ENCODE measurements at regions not wholly inside any gene's neighbourhood (a gene's known extent, or its start where the extent isn't known, plus 50 kb on each side); places are given as distances from the start of the nearest gene placed in this dataset.

DNA sequence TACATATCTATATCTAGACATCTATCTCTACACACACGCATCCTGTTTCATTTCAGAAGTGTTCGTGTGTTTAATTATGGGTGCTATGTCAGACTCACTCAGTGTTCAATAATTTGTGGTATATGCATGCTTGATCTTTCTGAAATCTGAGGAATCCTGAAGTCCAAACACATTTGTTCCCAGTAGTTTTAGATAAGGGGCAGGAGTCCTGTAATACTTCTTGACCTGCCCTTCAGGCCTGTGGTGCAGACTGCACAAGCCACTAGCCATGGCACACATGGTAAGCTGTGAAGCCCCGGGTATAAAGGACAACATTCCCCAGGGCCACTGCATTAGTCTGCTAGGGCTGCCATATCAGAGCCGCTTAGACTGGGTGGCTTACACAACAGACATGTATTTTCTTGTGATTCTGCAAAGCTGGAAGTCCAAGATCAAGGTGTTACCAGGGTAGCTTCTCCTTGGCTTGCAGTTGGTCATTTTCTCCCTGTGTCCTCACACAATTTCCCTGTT is 267.2 kb downstream of the RHOU start:
- ATAC-seq: no peak
- TF ChIP-seq SNAI1 (CRISPR knock-in tag; IDR thresholded peaks at IDR 0.05; ENCODE audit: borderline replicate concordance): no peak
- TF ChIP-seq, protein P1, sequence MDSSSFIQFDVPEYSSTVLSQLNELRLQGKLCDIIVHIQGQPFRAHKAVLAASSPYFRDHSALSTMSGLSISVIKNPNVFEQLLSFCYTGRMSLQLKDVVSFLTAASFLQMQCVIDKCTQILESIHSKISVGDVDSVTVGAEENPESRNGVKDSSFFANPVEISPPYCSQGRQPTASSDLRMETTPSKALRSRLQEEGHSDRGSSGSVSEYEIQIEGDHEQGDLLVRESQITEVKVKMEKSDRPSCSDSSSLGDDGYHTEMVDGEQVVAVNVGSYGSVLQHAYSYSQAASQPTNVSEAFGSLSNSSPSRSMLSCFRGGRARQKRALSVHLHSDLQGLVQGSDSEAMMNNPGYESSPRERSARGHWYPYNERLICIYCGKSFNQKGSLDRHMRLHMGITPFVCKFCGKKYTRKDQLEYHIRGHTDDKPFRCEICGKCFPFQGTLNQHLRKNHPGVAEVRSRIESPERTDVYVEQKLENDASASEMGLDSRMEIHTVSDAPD (CRISPR knock-in tag; IDR thresholded peaks at IDR 0.05): 0 out of 2 replicates have a peak, but pooled peaks have one; percentile 29
- no peak for TF ChIP-seq KLF13 (CRISPR knock-in tag; IDR thresholded peaks at IDR 0.05)
- TF ChIP-seq, protein P2, sequence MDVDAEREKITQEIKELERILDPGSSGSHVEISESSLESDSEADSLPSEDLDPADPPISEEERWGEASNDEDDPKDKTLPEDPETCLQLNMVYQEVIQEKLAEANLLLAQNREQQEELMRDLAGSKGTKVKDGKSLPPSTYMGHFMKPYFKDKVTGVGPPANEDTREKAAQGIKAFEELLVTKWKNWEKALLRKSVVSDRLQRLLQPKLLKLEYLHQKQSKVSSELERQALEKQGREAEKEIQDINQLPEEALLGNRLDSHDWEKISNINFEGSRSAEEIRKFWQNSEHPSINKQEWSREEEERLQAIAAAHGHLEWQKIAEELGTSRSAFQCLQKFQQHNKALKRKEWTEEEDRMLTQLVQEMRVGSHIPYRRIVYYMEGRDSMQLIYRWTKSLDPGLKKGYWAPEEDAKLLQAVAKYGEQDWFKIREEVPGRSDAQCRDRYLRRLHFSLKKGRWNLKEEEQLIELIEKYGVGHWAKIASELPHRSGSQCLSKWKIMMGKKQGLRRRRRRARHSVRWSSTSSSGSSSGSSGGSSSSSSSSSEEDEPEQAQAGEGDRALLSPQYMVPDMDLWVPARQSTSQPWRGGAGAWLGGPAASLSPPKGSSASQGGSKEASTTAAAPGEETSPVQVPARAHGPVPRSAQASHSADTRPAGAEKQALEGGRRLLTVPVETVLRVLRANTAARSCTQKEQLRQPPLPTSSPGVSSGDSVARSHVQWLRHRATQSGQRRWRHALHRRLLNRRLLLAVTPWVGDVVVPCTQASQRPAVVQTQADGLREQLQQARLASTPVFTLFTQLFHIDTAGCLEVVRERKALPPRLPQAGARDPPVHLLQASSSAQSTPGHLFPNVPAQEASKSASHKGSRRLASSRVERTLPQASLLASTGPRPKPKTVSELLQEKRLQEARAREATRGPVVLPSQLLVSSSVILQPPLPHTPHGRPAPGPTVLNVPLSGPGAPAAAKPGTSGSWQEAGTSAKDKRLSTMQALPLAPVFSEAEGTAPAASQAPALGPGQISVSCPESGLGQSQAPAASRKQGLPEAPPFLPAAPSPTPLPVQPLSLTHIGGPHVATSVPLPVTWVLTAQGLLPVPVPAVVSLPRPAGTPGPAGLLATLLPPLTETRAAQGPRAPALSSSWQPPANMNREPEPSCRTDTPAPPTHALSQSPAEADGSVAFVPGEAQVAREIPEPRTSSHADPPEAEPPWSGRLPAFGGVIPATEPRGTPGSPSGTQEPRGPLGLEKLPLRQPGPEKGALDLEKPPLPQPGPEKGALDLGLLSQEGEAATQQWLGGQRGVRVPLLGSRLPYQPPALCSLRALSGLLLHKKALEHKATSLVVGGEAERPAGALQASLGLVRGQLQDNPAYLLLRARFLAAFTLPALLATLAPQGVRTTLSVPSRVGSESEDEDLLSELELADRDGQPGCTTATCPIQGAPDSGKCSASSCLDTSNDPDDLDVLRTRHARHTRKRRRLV (CRISPR knock-in tag; IDR thresholded peaks at IDR 0.05): no peak
- no TSS peak for BruUV-seq (replicated peaks)
- no peaks in the 10 kb centered on the region for H3K36me3 ChIP-seq (replicated peaks in 1 of 2; ENCODE audit: control insufficient read depth in 1 of 2, insufficient read depth in 2 of 2, low read length in 2 of 2)
- H2AFZ ChIP-seq (ENCODE audit: low read length): no peak overlapping the region
- POLR2A ChIA-PET: no interaction called here
- H3K9ac ChIP-seq (ENCODE audit: insufficient read depth, low read depth, low read length): no peak overlapping the region; the same call in 1 of the 2 replicates
- peak overlapping the region; percentile 16 for H3K27ac ChIP-seq (ENCODE audit: extremely low read length, insufficient read depth, low read length)
- no peak overlapping the region for H3K4me3 ChIP-seq (replicated peaks in 1 of 3; ENCODE audit: insufficient read depth in 1 of 3, low read depth in 2 of 3, low read length in 3 of 3)
- intact Hi-C loops (cut with micrococcal nuclease; ENCODE audit: unreplicated experiment): no loop called here
- no peaks in the 10 kb centered on the region for H4K20me1 ChIP-seq (ENCODE audit: insufficient read depth, low read length)
- FAIRE-seq: no peak
- H3K79me2 ChIP-seq (ENCODE audit: insufficient read depth, low read length): no peaks in the 10 kb centered on the region
- no peak for DNase-seq (ENCODE audit: low spot score)
- H3K4me1 ChIP-seq (ENCODE audit: insufficient read depth, low read length): peaks cover 79% of the 10 kb centered on the region
- no peaks in the 10 kb centered on the region for H3K27me3 ChIP-seq (ENCODE audit: control insufficient read depth in 1 of 2, insufficient read depth in 2 of 2, low read length in 2 of 2)
- no peak overlapping the region for H3K4me2 ChIP-seq (ENCODE audit: low read depth, low read length)
- in situ Hi-C loops (cut with HindIII; ENCODE audit: extremely low pct_ligation_motif_present, low pct_unique_long_range_greater_than_20kb): no loop called here
- no peaks in the 10 kb centered on the region for H3K9me3 ChIP-seq (ENCODE audit: low read length)
- whole genome bisulfite sequencing (ENCODE audit: low lambda C conversion rate): 73% methylated on average over 4 of the region's 4 CpGs
- CTCF ChIA-PET (ENCODE audit: low intra/inter-chr PET ratio, low total read pairs): no interaction called here

All from HepG2 (cell line).